ENCODE measurements at regions not wholly inside any gene's neighbourhood (a gene's known extent, or its start where the extent isn't known, plus 50 kb on each side); places are given as distances from the start of the nearest gene placed in this dataset.

GRCh38 chr17:63379636-63380035, 66.5 kb downstream of the CYB561 start:
- no peak for DNase-seq

- DNase-seq, result no peak
These were observed 64.9 kb downstream of the CYB561 start for GRCh38 chr17:63381101-63381729.

- DNase-seq, result no peak
These were observed 64.0 kb downstream of the CYB561 start for GRCh38 chr17:63382136-63382535.
